Tibial nerve (tissue), 4 donors: ENCODE measurements at regions not wholly inside any gene's neighbourhood (a gene's known extent, or its start where the extent isn't known, plus 50 kb on each side); places are given as distances from the start of the nearest gene placed in this dataset.

Experiments used
- DNase-seq, 2 donors: peaks; one replicate each; pipeline ENCODE4 v3.0.0-alpha.2; 2019; ENCODE audit warnings: low spot score in 2 of 2
- H3K27ac ChIP-seq, 4 donors: fragments of 200-600 bp; sonication (generic) in 3 of 4; one replicate each; pipeline ENCODE4 v1.5.1; 2017 to 2019; ENCODE audit warnings: mild to moderate bottlenecking in 1 of 4
- H3K27me3 ChIP-seq, 2 donors: fragments of 200-600 bp; sonication (generic) in 1 of 2; one replicate each; pipeline versions ENCODE4 v1.5.1 to v1.6.0; 2017 to 2019
- H3K36me3 ChIP-seq, 3 donors: fragments of 200-600 bp; sonication (generic); one replicate each; pipeline ENCODE4 v1.5.1; 2018 to 2019
- H3K4me1 ChIP-seq, 4 donors: fragments of 200-600 bp; sonication (generic) in 3 of 4; one replicate each; pipeline ENCODE4 v1.5.1; 2017 to 2019
- H3K4me3 ChIP-seq, 4 donors: fragments of 200-600 bp; sonication (generic) in 3 of 4; one replicate each; pipeline ENCODE4 v1.5.1; 2017 to 2019; ENCODE audit warnings: mild to moderate bottlenecking in 1 of 4, moderate library complexity in 1 of 4
- H3K9me3 ChIP-seq, 4 donors: fragments of 200-600 bp; sonication (generic) in 3 of 4; one replicate each; pipeline ENCODE4 v1.5.1; 2017 to 2019
- CTCF ChIP-seq, 5 experiments: fragments of 200-600 bp in 3 of 5; fragments of 450-650 bp in 2 of 5; sonication (generic) in 3 of 5; IDR thresholded peaks; one replicate each; pipeline ENCODE4 v1.5.1; 2016 to 2019; ENCODE audit warnings: antibody characterized with exemption in 5 of 5, mild to moderate bottlenecking in 3 of 5, moderate library complexity in 2 of 5
- EP300 ChIP-seq, 2 donors: sonication (generic); formaldehyde crosslinking; IDR thresholded peaks; one replicate each; pipeline ENCODE4 v1.6.1; 2017; ENCODE audit warnings: antibody characterized with exemption in 2 of 2, mild to moderate bottlenecking in 1 of 2
- POLR2A ChIP-seq, 2 donors: fragments of 450-650 bp; IDR thresholded peaks; one replicate each; pipeline ENCODE4 v1.6.1; 2017; ENCODE audit warnings: antibody characterized with exemption in 2 of 2, mild to moderate bottlenecking in 2 of 2, moderate library complexity in 2 of 2
- WGBS, 2 donors: methylation state at CpG; one replicate each; pipeline ENCODE4 v1.1.5; 2018; 5-methylcytosine and 5-hydroxymethylcytosine counted together

- TF ChIP-seq POLR2A (IDR thresholded peaks at IDR 0.05) (no peak), CTCF (IDR thresholded peaks at IDR 0.05) (no peak), EP300 (IDR thresholded peaks at IDR 0.05) (no peak)
- Histone ChIP-seq H3K9me3 (peaks cover 0 to 13% (median 3%) of the 10 kb centered on the region in 4 donors), H3K27me3 (no peaks in the 10 kb centered on the region), H3K27ac (no peak overlapping the region), H3K36me3 (no peaks in the 10 kb centered on the region), H3K4me1 (no peaks in the 10 kb centered on the region), H3K4me3 (no peak overlapping the region)
- no peak for DNase-seq
- WGBS, 2 donors = 40 to 50% methylated on average over 1 of the region's 1 CpG
Measured at GRCh38 chr2:103627301-103627700, 865.5 kb downstream of the TMEM182 start.

- Histone ChIP-seq H3K9me3 (no peaks in the 10 kb centered on the region), H3K4me1 (no peaks in the 10 kb centered on the region), H3K27ac (no peak overlapping the region), H3K36me3 (no peaks in the 10 kb centered on the region), H3K27me3 (no peaks in the 10 kb centered on the region), H3K4me3 (no peak overlapping the region)
- TF ChIP-seq EP300 (IDR thresholded peaks at IDR 0.05) (no peak), CTCF (IDR thresholded peaks at IDR 0.05) (no peak), POLR2A (IDR thresholded peaks at IDR 0.05) (no peak)
- no peak for DNase-seq
- WGBS, 2 donors = 17 to 24% methylated on average over 2 of the region's 2 CpGs
Measured at GRCh38 chr2:103638978-103639377, 877.1 kb downstream of the TMEM182 start.

- H3K27ac ChIP-seq = no peak overlapping the region
- TF ChIP-seq EP300 (IDR thresholded peaks at IDR 0.05) (no peak), POLR2A (IDR thresholded peaks at IDR 0.05) (no peak), CTCF (IDR thresholded peaks at IDR 0.05) (no peak)
- H3K36me3 ChIP-seq = no peaks in the 10 kb centered on the region
- no peaks in the 10 kb centered on the region for H3K9me3 ChIP-seq
- no peaks in the 10 kb centered on the region for H3K4me1 ChIP-seq
- H3K27me3 ChIP-seq = no peaks in the 10 kb centered on the region
- WGBS, 2 donors = 73% methylated on average over 3 of the region's 3 CpGs
- no peak overlapping the region for H3K4me3 ChIP-seq
- no peak for DNase-seq
Measured at GRCh38 chr2:103656558-103656957, 894.7 kb downstream of the TMEM182 start.

GRCh38 chr2:103660519-103660918 lies 898.7 kb downstream of the TMEM182 start:
- Histone ChIP-seq H3K36me3 (no peaks in the 10 kb centered on the region), H3K4me3 (no peak overlapping the region), H3K27me3 (no peaks in the 10 kb centered on the region), H3K4me1 (no peaks in the 10 kb centered on the region), H3K9me3 (no peaks in the 10 kb centered on the region), H3K27ac (no peak overlapping the region)
- TF ChIP-seq CTCF (IDR thresholded peaks at IDR 0.05) = no peak
- TF ChIP-seq EP300 (IDR thresholded peaks at IDR 0.05) = no peak
- TF ChIP-seq POLR2A (IDR thresholded peaks at IDR 0.05) = no peak
- DNase-seq = no peak

GRCh38 chr2:103660947-103661346 lies 899.1 kb downstream of the TMEM182 start:
- Histone ChIP-seq H3K4me3 (no peak overlapping the region), H3K9me3 (no peaks in the 10 kb centered on the region), H3K27me3 (no peaks in the 10 kb centered on the region), H3K27ac (no peak overlapping the region), H3K36me3 (no peaks in the 10 kb centered on the region), H3K4me1 (no peaks in the 10 kb centered on the region)
- TF ChIP-seq POLR2A (IDR thresholded peaks at IDR 0.05) (no peak), CTCF (IDR thresholded peaks at IDR 0.05) (no peak), EP300 (IDR thresholded peaks at IDR 0.05) (no peak)
- WGBS, 2 donors = 57 to 68% methylated on average over 1 of the region's 1 CpG
- no peak for DNase-seq
